Stimulated activated naive CD4-positive, alpha-beta T cell (primary cell): ENCODE measurements at regions not wholly inside any gene's neighbourhood (a gene's known extent, or its start where the extent isn't known, plus 50 kb on each side); places are given as distances from the start of the nearest gene placed in this dataset.
"Not testable (repeated sequence)": the region's sequence is repeated elsewhere in the genome, so short reads cannot be mapped to it uniquely, and the experiment has no call there.

Experiments used
- DNase-seq, 6 experiments: peaks; one replicate each; lab custom pipeline; 2025; lab: John Stamatoyannopoulos, UW

DNA sequence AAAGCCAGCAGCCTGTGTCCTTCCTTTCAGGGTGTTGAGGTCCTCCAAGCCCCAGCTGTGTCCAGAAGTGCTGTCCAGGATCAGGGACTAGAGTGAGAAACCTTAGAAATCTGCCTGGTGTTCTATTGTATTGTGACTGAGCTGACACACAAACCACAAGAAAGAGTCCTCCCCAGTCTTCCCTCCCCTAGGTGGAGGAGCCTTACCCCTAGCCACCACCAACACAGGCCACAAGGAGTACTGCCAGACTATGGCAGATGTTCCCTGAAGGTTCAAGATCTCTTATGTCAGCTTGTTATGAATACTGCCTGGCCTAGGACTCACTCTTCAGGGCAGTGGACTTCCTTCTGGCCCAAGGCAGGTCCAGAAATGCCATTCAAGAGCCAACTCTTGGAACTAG, 514.1 kb upstream of the PITX2 start:
- no peak for DNase-seq

- DNase-seq: no peak
Measured at GRCh38 chr4:111143510-111143909, 520.6 kb upstream of the PITX2 start.

GRCh38 chr4:111154934-111155333, 532.1 kb upstream of the PITX2 start:
- no peak for DNase-seq

DNA sequence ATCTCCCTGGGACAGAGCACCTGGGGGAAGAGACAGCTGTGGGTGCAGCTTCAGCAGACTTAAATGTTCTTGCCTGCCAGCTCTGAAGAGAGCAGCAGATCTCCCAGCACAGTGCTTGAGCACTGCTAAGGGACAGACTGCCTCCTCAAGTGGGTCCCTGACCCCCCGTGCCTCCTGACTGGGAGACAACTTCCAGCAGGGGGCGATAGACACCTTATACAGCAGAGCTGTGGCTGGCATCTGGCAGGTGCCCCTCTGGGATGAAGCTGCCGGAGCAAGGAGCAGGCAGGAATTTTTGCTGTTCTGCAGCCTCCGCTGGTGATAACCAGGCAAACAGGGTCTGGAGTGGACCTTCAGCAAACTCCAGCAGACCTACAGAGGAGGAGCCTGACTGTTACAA, 541.7 kb upstream of the PITX2 start:
- not testable (repeated sequence) for DNase-seq

DNA sequence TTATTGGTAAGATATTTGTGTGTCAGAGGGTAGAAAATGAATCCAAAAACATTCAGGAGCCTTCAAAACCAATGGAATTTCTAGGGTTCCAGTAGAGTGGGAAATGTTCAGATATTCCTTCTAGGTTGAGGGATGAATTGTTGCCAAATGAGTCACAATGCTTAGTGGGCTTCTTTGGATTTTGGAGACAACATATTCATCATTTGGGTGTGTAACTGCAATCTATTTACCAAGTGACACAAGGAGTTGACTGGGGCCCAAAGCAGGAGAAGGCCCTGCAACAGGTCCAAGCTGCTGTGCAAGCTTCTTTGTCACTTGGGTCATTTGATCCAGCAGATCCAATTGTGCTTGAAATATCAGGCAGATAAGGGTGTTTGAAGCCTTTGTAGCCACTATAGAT, 551.5 kb upstream of the PITX2 start:
- no peak for DNase-seq

GRCh38 chr4:111178231-111178630, 555.4 kb upstream of the PITX2 start:
- no peak for DNase-seq

DNA sequence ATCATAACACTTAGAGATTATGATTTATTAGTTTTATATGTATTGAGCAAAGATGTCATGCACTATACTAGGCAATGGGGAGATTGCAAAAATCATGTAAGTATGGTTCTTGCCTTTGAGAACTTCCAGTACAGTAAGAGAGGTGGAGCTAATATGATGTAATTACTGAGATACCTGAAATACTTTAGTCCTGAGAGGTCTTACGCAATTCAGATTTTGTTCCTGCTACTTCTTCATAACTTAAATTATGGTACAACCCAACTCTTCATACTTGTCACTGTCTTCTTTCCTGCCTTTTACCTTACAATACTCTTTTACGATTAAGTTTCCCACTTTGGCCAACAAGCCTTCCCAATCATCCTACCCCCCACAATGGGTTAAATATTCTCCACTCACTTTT, 564.2 kb upstream of the PITX2 start:
- DNase-seq: no peak

GRCh38 chr4:111198446-111198845, 575.6 kb upstream of the PITX2 start:
- DNase-seq: no peak

DNA sequence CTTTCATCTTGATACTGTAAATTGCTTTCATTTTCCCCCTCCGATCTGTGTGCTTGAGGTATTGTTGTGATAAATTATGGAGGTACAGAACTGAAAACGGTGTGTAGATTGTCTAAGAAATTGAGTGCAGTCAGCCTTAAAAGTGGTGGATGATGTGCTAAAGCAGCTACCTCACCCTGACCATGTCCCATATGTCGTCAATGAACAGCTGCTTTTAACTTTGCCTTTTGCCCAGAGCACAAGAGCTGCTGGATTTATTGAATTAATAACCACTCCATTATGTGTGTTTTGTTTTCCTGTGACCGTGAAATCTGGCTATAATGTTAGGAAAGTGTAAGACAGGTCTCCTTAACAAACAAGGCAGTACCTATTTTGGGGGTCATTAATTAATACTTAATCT, 581.9 kb upstream of the PITX2 start:
- DNase-seq: no peak

GRCh38 chr4:111208970-111209369, 586.1 kb upstream of the PITX2 start:
- no peak for DNase-seq

GRCh38 chr4:111209706-111210105, 586.8 kb upstream of the PITX2 start:
- no peak for DNase-seq

GRCh38 chr4:111210595-111210994, 587.7 kb upstream of the PITX2 start:
- no peak for DNase-seq

- DNase-seq: no peak
Measured at GRCh38 chr4:111213531-111213930, 590.7 kb upstream of the PITX2 start.

- no peak for DNase-seq
Measured at GRCh38 chr4:111214371-111214770, 591.5 kb upstream of the PITX2 start.

GRCh38 chr4:111215755-111216154, 592.9 kb upstream of the PITX2 start:
- no peak for DNase-seq

- no peak for DNase-seq
Measured at GRCh38 chr4:111216791-111217190, 593.9 kb upstream of the PITX2 start.

GRCh38 chr4:111221371-111221770, 598.5 kb upstream of the PITX2 start:
- no peak for DNase-seq

GRCh38 chr4:111228396-111228795, 605.5 kb upstream of the PITX2 start:
- DNase-seq: no peak

- no peak for DNase-seq
Measured at GRCh38 chr4:111228874-111229273, 606.0 kb upstream of the PITX2 start.

DNA sequence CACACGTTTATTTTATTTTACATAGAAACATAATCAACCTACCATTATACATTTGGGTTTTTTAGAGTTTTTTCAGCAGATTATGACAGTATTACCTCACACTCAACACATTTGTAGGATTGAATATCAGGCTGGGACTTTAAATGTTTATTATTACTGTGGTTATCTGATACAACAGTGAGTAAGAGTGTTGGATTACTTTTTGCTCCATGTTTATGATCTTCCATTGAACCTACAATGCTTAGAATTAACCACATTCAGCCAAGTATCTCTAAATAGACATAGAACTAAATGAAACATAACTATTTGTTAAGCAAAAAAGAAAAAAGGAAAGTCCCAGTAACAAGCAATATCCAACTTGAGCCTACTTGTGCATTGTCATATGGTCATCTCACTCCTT, 607.4 kb upstream of the PITX2 start:
- DNase-seq: no peak

- no peak for DNase-seq
Measured at GRCh38 chr4:111231281-111231680, 608.4 kb upstream of the PITX2 start.

DNA sequence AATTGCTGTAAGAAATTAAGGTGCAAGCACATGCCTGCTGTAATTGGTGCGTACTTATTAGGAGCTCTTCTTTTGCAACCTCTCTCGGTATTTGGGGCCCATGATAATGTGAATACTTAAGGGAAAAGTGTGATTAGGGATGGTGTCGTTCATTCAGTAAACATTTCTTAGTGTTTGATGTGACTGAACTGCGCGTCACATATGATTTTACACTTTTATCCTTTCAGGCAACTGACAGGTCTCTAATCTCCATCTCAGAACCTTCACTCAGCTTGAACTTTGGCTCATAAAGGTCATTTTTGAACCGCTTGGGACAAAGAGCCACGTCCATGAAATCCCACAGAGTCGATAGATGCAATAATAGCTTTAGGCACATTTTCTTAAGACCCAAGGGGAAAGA, 612.1 kb upstream of the PITX2 start:
- no peak for DNase-seq

GRCh38 chr4:111263836-111264235, 641.0 kb upstream of the PITX2 start:
- no peak for DNase-seq

DNA sequence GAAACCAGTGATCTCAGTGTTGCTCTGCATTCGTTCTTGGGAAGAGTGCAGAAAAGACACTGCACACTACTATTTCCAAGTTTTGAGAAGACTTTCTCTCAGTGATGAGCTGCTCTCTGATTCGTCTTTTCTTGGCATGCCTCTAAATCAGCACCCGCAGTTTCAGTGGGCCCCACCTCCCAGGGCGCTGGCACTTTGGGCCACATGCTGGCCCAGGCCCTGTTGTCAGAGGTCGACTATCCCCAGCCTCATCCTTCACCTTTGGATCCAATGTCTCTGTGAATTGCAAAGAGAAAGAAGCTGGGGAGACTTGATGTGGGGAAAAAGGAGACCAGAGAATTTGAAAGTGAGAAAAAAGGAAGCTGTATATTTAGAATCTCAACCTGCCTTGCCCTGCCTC, 644.1 kb upstream of the PITX2 start:
- DNase-seq: no peak

DNA sequence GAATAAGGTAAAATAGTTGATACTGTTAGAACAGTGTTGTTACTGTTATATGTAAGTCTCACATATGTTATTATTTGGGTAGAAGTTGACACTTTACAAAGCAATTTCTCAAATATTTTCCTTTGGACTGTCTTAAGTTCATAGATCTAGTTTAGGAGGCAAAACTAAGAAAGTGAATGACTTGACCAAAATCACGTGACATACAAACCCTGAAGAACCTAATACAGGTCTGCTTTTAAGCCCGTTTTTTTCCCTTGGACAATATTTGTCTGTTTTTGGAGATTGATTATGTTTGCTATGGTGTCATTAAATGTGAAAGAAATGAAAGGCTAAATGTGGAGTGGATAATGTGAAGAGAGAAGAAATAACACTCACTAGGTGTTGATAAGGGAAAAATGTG, 644.9 kb upstream of the PITX2 start:
- no peak for DNase-seq
